ENCODE measurements at regions not wholly inside any gene's neighbourhood (a gene's known extent, or its start where the extent isn't known, plus 50 kb on each side); places are given as distances from the start of the nearest gene placed in this dataset.

- Histone ChIP-seq H3K27ac (peak overlapping the region; percentile 14), H3K9me3 (no peaks in the 10 kb centered on the region), H3K36me3 (ENCODE audit: insufficient read depth in 1 of 2, low read depth in 1 of 2) (no peaks in the 10 kb centered on the region), H3K4me1 (peaks cover 7% of the 10 kb centered on the region), H3K4me3 (no peak overlapping the region), H3K27me3 (ENCODE audit: insufficient read depth in 3 of 3, low read length in 2 of 3) (no peaks in the 10 kb centered on the region)
- intact Hi-C loops (cut with DNase I) = no loop called here
- DNase-seq (no peak), ATAC-seq (no peak)
- WGBS, 3 donors = 89 to 93% (median 90%) methylated on average over 8 of the region's 8 CpGs
- TF ChIP-seq CTCF (IDR thresholded peaks at IDR 0.05) = no peak
Measured at GRCh38 chr20:50436696-50437095, 73.5 kb upstream of the PTPN1 start.

- no peaks in the 10 kb centered on the region for H3K36me3 ChIP-seq (ENCODE audit: insufficient read depth in 1 of 2, low read depth in 1 of 2)
- DNase-seq (no peak), ATAC-seq (peak in 1 of 4 donors; percentile 7)
- H3K27ac ChIP-seq = no peak overlapping the region
- intact Hi-C loops (cut with DNase I) = no loop called here
- H3K4me3 ChIP-seq = no peak overlapping the region
- WGBS, 3 donors = 74 to 79% (median 78%) methylated on average over 9 of the region's 9 CpGs
- peaks cover 7% of the 10 kb centered on the region for H3K4me1 ChIP-seq
- TF ChIP-seq CTCF (IDR thresholded peaks at IDR 0.05) = no peak
- no peaks in the 10 kb centered on the region for H3K27me3 ChIP-seq (ENCODE audit: insufficient read depth in 3 of 3, low read length in 2 of 3)
- H3K9me3 ChIP-seq = no peaks in the 10 kb centered on the region
Measured at GRCh38 chr20:50438986-50439407, 71.2 kb upstream of the PTPN1 start.

- peak in 1 of 2 donors; percentile 12 for DNase-seq
- TF ChIP-seq CTCF (IDR thresholded peaks at IDR 0.05) = no peak
- no peaks in the 10 kb centered on the region for H3K9me3 ChIP-seq
- peaks cover 7% of the 10 kb centered on the region for H3K4me1 ChIP-seq
- no peak overlapping the region for H3K4me3 ChIP-seq
- no peaks in the 10 kb centered on the region for H3K27me3 ChIP-seq (ENCODE audit: insufficient read depth in 3 of 3, low read length in 2 of 3)
- WGBS, 3 donors = 91 to 95% (median 94%) methylated on average over 7 of the region's 7 CpGs
- no peak for ATAC-seq
- H3K36me3 ChIP-seq (ENCODE audit: insufficient read depth in 1 of 2, low read depth in 1 of 2) = no peaks in the 10 kb centered on the region
- no peak overlapping the region for H3K27ac ChIP-seq
- intact Hi-C loops (cut with DNase I) = no loop called here
Measured at GRCh38 chr20:50439539-50440453, 70.4 kb upstream of the PTPN1 start.

GRCh38 chr20:50442512-50442911 is 67.7 kb upstream of the PTPN1 start:
- TF ChIP-seq CTCF (IDR thresholded peaks at IDR 0.05) = no peak
- intact Hi-C loops (cut with DNase I) = no loop called here

More at GRCh38 chr20:50442512-50442911, 67.7 kb upstream of the PTPN1 start:
- ATAC-seq (no peak), DNase-seq (no peak)
- Histone ChIP-seq H3K9me3 (no peaks in the 10 kb centered on the region), H3K4me3 (no peak overlapping the region), H3K4me1 (no peaks in the 10 kb centered on the region), H3K27ac (no peak overlapping the region), H3K27me3 (ENCODE audit: insufficient read depth in 3 of 3, low read length in 2 of 3) (no peaks in the 10 kb centered on the region), H3K36me3 (ENCODE audit: insufficient read depth in 1 of 2, low read depth in 1 of 2) (no peaks in the 10 kb centered on the region)
- 71 to 80% (median 76%) methylated on average over 4 of the region's 4 CpGs for WGBS, 3 donors
